ENCODE measurements at regions not wholly inside any gene's neighbourhood (a gene's known extent, or its start where the extent isn't known, plus 50 kb on each side); places are given as distances from the start of the nearest gene placed in this dataset.
A peak's percentile ranks its signal among the peaks of the same experiment; 100 is the strongest.

GRCh38 chr12:103130564-103130963 lies 173.1 kb downstream of the ASCL1 start:
- Histone ChIP-seq H3K9me3 (ENCODE audit: insufficient read depth, low read length) (no peaks in the 10 kb centered on the region; the same call in 1 of the 2 replicates), H3K27me3 (ENCODE audit: insufficient read depth, insufficient read length) (no peaks in the 10 kb centered on the region), H3K4me1 (ENCODE audit: insufficient read depth, insufficient read length) (no peaks in the 10 kb centered on the region), H3K4me3 (ENCODE audit: insufficient read length, low read depth) (no peak overlapping the region), H3K36me3 (ENCODE audit: insufficient read depth, insufficient read length, low read length) (no peaks in the 10 kb centered on the region), H3K9ac (ENCODE audit: insufficient read length, low read depth) (no peak overlapping the region)
- no peak for DNase-seq (ENCODE audit: low read depth, low spot score)
- TF ChIP-seq ZNF274 (IDR thresholded peaks at IDR 0.05; ENCODE audit: low read depth, low read length) (no peak), YY1 (IDR thresholded peaks at IDR 0.05; ENCODE audit: insufficient read depth, insufficient read length) (no peak), SUZ12 (IDR thresholded peaks at IDR 0.05; ENCODE audit: extremely low read depth, insufficient read depth, insufficient read length) (no peak)

- Histone ChIP-seq H3K9ac (ENCODE audit: insufficient read length, low read depth) (no peak overlapping the region), H3K36me3 (ENCODE audit: insufficient read depth, insufficient read length, low read length) (no peaks in the 10 kb centered on the region), H3K4me1 (ENCODE audit: insufficient read depth, insufficient read length) (no peaks in the 10 kb centered on the region), H3K9me3 (ENCODE audit: insufficient read depth, low read length) (no peaks in the 10 kb centered on the region; the same call in 1 of the 2 replicates), H3K4me3 (ENCODE audit: insufficient read length, low read depth) (no peak overlapping the region), H3K27me3 (ENCODE audit: insufficient read depth, insufficient read length) (no peaks in the 10 kb centered on the region)
- no peak for DNase-seq (ENCODE audit: low read depth, low spot score)
- no peak for TF ChIP-seq YY1 (IDR thresholded peaks at IDR 0.05; ENCODE audit: insufficient read depth, insufficient read length)
- TF ChIP-seq SUZ12 (IDR thresholded peaks at IDR 0.05; ENCODE audit: extremely low read depth, insufficient read depth, insufficient read length) = no peak
- no peak for TF ChIP-seq ZNF274 (IDR thresholded peaks at IDR 0.05; ENCODE audit: low read depth, low read length)
These were observed 181.1 kb downstream of the ASCL1 start for GRCh38 chr12:103138538-103138937.

GRCh38 chr12:103139876-103140275 lies 182.4 kb downstream of the ASCL1 start:
- no peak for DNase-seq (ENCODE audit: low read depth, low spot score)
- no peak overlapping the region for H3K4me3 ChIP-seq (ENCODE audit: insufficient read length, low read depth)
- no peaks in the 10 kb centered on the region for H3K9me3 ChIP-seq (ENCODE audit: insufficient read depth, low read length)
- H3K9ac ChIP-seq (ENCODE audit: insufficient read length, low read depth) = no peak overlapping the region
- no peaks in the 10 kb centered on the region for H3K27me3 ChIP-seq (ENCODE audit: insufficient read depth, insufficient read length)
- H3K4me1 ChIP-seq (ENCODE audit: insufficient read depth, insufficient read length) = no peaks in the 10 kb centered on the region
- TF ChIP-seq ZNF274 (IDR thresholded peaks at IDR 0.05; ENCODE audit: low read depth, low read length) (no peak), YY1 (IDR thresholded peaks at IDR 0.05; ENCODE audit: insufficient read depth, insufficient read length) (no peak), SUZ12 (IDR thresholded peaks at IDR 0.05; ENCODE audit: extremely low read depth, insufficient read depth, insufficient read length) (no peak)
- H3K36me3 ChIP-seq (ENCODE audit: insufficient read depth, insufficient read length, low read length) = no peaks in the 10 kb centered on the region

GRCh38 chr12:103140286-103140685 lies 182.8 kb downstream of the ASCL1 start:
- no peaks in the 10 kb centered on the region for H3K4me1 ChIP-seq (ENCODE audit: insufficient read depth, insufficient read length)
- H3K9me3 ChIP-seq (ENCODE audit: insufficient read depth, low read length) = no peaks in the 10 kb centered on the region
- peak; percentile 16 for DNase-seq (ENCODE audit: low read depth, low spot score)
- H3K36me3 ChIP-seq (ENCODE audit: insufficient read depth, insufficient read length, low read length) = no peaks in the 10 kb centered on the region
- no peaks in the 10 kb centered on the region for H3K27me3 ChIP-seq (ENCODE audit: insufficient read depth, insufficient read length)
- H3K9ac ChIP-seq (ENCODE audit: insufficient read length, low read depth) = no peak overlapping the region
- TF ChIP-seq ZNF274 (IDR thresholded peaks at IDR 0.05; ENCODE audit: low read depth, low read length) (no peak), SUZ12 (IDR thresholded peaks at IDR 0.05; ENCODE audit: extremely low read depth, insufficient read depth, insufficient read length) (no peak), YY1 (IDR thresholded peaks at IDR 0.05; ENCODE audit: insufficient read depth, insufficient read length) (no peak)
- no peak overlapping the region for H3K4me3 ChIP-seq (ENCODE audit: insufficient read length, low read depth)

GRCh38 chr12:103144278-103144677 lies 186.8 kb downstream of the ASCL1 start:
- DNase-seq (ENCODE audit: low read depth, low spot score) = no peak
- no peaks in the 10 kb centered on the region for H3K27me3 ChIP-seq (ENCODE audit: insufficient read depth, insufficient read length)
- H3K36me3 ChIP-seq (ENCODE audit: insufficient read depth, insufficient read length, low read length) = no peaks in the 10 kb centered on the region
- H3K9me3 ChIP-seq (ENCODE audit: insufficient read depth, low read length) = no peaks in the 10 kb centered on the region
- no peaks in the 10 kb centered on the region for H3K4me1 ChIP-seq (ENCODE audit: insufficient read depth, insufficient read length)
- H3K4me3 ChIP-seq (ENCODE audit: insufficient read length, low read depth) = no peak overlapping the region
- no peak overlapping the region for H3K9ac ChIP-seq (ENCODE audit: insufficient read length, low read depth)
- no peak for TF ChIP-seq YY1 (IDR thresholded peaks at IDR 0.05; ENCODE audit: insufficient read depth, insufficient read length)
- TF ChIP-seq ZNF274 (IDR thresholded peaks at IDR 0.05; ENCODE audit: low read depth, low read length) = no peak
- no peak for TF ChIP-seq SUZ12 (IDR thresholded peaks at IDR 0.05; ENCODE audit: extremely low read depth, insufficient read depth, insufficient read length)

GRCh38 chr12:103160622-103161021 lies 203.1 kb downstream of the ASCL1 start:
- H3K9me3 ChIP-seq (ENCODE audit: insufficient read depth, low read length) = no peaks in the 10 kb centered on the region
- no peaks in the 10 kb centered on the region for H3K4me1 ChIP-seq (ENCODE audit: insufficient read depth, insufficient read length)
- H3K27me3 ChIP-seq (ENCODE audit: insufficient read depth, insufficient read length) = no peaks in the 10 kb centered on the region
- H3K9ac ChIP-seq (ENCODE audit: insufficient read length, low read depth) = no peak overlapping the region
- H3K4me3 ChIP-seq (ENCODE audit: insufficient read length, low read depth) = no peak overlapping the region
- no peak for DNase-seq (ENCODE audit: low read depth, low spot score)
- no peaks in the 10 kb centered on the region for H3K36me3 ChIP-seq (ENCODE audit: insufficient read depth, insufficient read length, low read length)
- TF ChIP-seq ZNF274 (IDR thresholded peaks at IDR 0.05; ENCODE audit: low read depth, low read length) (no peak), YY1 (IDR thresholded peaks at IDR 0.05; ENCODE audit: insufficient read depth, insufficient read length) (no peak), SUZ12 (IDR thresholded peaks at IDR 0.05; ENCODE audit: extremely low read depth, insufficient read depth, insufficient read length) (no peak)

- TF ChIP-seq SUZ12 (IDR thresholded peaks at IDR 0.05; ENCODE audit: extremely low read depth, insufficient read depth, insufficient read length) = no peak
- TF ChIP-seq YY1 (IDR thresholded peaks at IDR 0.05; ENCODE audit: insufficient read depth, insufficient read length) = no peak
- no peak for TF ChIP-seq ZNF274 (IDR thresholded peaks at IDR 0.05; ENCODE audit: low read depth, low read length)
- DNase-seq (ENCODE audit: low read depth, low spot score) = no peak
- Histone ChIP-seq H3K36me3 (ENCODE audit: insufficient read depth, insufficient read length, low read length) (no peaks in the 10 kb centered on the region), H3K27me3 (ENCODE audit: insufficient read depth, insufficient read length) (no peaks in the 10 kb centered on the region), H3K9me3 (ENCODE audit: insufficient read depth, low read length) (no peaks in the 10 kb centered on the region), H3K9ac (ENCODE audit: insufficient read length, low read depth) (no peak overlapping the region), H3K4me1 (ENCODE audit: insufficient read depth, insufficient read length) (no peaks in the 10 kb centered on the region), H3K4me3 (ENCODE audit: insufficient read length, low read depth) (no peak overlapping the region)
These were observed 204.3 kb downstream of the ASCL1 start for GRCh38 chr12:103161582-103162362.

All from NT2/D1 (cell line).